Neural progenitor cell (in vitro differentiated cells): ENCODE measurements at regions not wholly inside any gene's neighbourhood (a gene's known extent, or its start where the extent isn't known, plus 50 kb on each side); places are given as distances from the start of the nearest gene placed in this dataset.

ENCODE experiments used
- CTCF ChIP-seq: fragments of 200-600 bp; sonication (generic); IDR thresholded peaks from 2 replicates; pipeline ENCODE4 v1.5.1; 2017; ENCODE audit warnings: antibody characterized with exemption, mild to moderate bottlenecking
- EZH2 ChIP-seq: fragments of 200-600 bp; sonication (generic); IDR thresholded peaks from 2 replicates; pipeline ENCODE4 v1.6.1; 2017; ENCODE audit warnings: antibody characterized with exemption, mild to moderate bottlenecking, moderate library complexity

DNA sequence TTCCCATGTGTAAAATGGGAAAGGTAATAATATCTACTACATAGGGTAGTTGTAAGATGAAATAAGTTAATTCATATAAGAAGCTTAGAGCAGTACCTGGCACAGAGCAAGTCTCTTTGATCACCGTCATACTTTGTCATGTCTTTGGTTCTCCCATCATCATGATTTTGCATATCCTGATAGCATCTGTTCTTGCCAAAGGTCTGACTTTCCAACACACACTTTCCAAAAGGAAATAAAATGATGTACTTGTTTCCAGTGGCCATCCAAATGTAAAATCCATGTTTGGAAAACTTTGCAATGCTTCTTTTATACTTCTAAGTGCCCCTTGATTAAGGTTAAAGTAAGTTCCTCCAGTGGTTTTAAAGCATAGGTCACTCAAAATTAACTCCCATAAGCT is 266.9 kb upstream of the PTGER4 start:
- TF ChIP-seq EZH2 (no peak), CTCF (no peak)
